BJ (cell line): ENCODE measurements at regions not wholly inside any gene's neighbourhood (a gene's known extent, or its start where the extent isn't known, plus 50 kb on each side); places are given as distances from the start of the nearest gene placed in this dataset.

Experiments used
- CTCF ChIA-PET: fragments of 350-600 bp; formaldehyde crosslinking; extraction: SDS; loops from one replicate; lab custom pipeline; 2021; ENCODE audit warnings: antibody characterized with exemption, inconsistent platforms; lab: Yijun Ruan, JAX
- POLR2A ChIA-PET: fragments of 300-600 bp; sonication (Branson Sonifier 250); formaldehyde crosslinking; extraction: SDS; loops from one replicate; lab custom pipeline; 2021; ENCODE audit warnings: antibody characterized with exemption; lab: Charles Lee
- DNase-seq: peaks from one replicate; pipeline ENCODE4 v3.0.0-alpha.2; 2011; ENCODE audit warnings: low read depth
- H3K27me3 ChIP-seq: 2 replicates; pipeline ENCODE4 v1.6.0; 2011; ENCODE audit warnings: low read length; ENCODE audit not compliant: control insufficient read depth, insufficient read depth
- H3K36me3 ChIP-seq: 2 replicates; pipeline ENCODE4 v1.5.1; 2011; ENCODE audit warnings: low read length; ENCODE audit not compliant: control insufficient read depth, insufficient read depth
- H3K4me3 ChIP-seq: 2 replicates; pipeline ENCODE4 v1.5.1; 2011; ENCODE audit warnings: low read depth, mild to moderate bottlenecking, control low read depth, low read length
- TF ChIP-seq, protein P1 (sequence below): IDR thresholded peaks from 2 replicates; pipeline ENCODE4 v1.5.1; 2011; ENCODE audit warnings: low read depth, mild to moderate bottlenecking, control low read depth, inconsistent platforms, low read length, moderate library complexity; ENCODE audit not compliant: insufficient read depth

DNA sequence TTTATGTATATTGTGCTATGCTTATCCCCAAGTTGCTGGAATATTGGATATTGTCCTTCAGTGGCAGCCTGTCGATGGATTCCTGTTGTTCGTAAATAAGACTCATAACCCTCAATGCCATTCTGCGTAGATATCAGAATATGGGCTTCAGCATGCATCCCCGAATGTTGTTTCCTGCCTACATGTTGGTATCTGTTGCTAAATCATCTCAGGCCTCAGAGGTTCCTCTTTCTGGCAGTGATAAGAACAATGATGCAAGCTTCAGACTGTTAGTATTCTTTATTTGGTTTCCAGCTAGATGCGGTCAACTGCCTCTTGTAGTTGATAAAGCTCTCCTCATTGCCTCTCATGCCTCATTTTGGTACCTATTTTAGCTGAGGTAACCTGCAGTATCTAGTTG lies 2082.6 kb downstream of the MRPL39 start:
- H3K27me3 ChIP-seq: no peaks in the 10 kb centered on the region
- TF ChIP-seq, protein P1, sequence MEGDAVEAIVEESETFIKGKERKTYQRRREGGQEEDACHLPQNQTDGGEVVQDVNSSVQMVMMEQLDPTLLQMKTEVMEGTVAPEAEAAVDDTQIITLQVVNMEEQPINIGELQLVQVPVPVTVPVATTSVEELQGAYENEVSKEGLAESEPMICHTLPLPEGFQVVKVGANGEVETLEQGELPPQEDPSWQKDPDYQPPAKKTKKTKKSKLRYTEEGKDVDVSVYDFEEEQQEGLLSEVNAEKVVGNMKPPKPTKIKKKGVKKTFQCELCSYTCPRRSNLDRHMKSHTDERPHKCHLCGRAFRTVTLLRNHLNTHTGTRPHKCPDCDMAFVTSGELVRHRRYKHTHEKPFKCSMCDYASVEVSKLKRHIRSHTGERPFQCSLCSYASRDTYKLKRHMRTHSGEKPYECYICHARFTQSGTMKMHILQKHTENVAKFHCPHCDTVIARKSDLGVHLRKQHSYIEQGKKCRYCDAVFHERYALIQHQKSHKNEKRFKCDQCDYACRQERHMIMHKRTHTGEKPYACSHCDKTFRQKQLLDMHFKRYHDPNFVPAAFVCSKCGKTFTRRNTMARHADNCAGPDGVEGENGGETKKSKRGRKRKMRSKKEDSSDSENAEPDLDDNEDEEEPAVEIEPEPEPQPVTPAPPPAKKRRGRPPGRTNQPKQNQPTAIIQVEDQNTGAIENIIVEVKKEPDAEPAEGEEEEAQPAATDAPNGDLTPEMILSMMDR: no peak
- H3K36me3 ChIP-seq: no peaks in the 10 kb centered on the region
- DNase-seq: no peak
- POLR2A ChIA-PET: no interaction called here
- H3K4me3 ChIP-seq: no peak overlapping the region
- CTCF ChIA-PET: no interaction called here

DNA sequence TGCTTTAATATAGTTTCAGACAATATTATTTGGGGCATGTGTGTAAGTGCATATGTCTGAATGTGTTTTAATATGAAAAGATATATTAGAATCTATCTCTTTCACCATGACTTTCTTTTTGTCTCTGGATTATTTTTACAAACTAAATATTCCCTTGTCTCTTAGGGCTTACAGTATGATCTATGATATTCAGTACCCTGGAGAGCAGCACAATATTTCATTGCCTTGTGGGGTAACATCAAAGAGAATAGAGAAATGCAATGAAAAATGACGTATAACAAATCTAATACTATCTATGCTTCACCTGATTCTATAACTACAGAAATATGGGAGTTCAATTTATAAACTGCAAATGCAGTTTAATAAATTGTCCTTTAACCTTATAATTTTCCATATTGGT lies 2084.5 kb downstream of the MRPL39 start:
- Histone ChIP-seq H3K27me3 (no peaks in the 10 kb centered on the region), H3K4me3 (no peak overlapping the region), H3K36me3 (no peaks in the 10 kb centered on the region)
- no peak for DNase-seq
- TF ChIP-seq, protein P1: no peak
- CTCF ChIA-PET: no interaction called here
- POLR2A ChIA-PET: no interaction called here

DNA sequence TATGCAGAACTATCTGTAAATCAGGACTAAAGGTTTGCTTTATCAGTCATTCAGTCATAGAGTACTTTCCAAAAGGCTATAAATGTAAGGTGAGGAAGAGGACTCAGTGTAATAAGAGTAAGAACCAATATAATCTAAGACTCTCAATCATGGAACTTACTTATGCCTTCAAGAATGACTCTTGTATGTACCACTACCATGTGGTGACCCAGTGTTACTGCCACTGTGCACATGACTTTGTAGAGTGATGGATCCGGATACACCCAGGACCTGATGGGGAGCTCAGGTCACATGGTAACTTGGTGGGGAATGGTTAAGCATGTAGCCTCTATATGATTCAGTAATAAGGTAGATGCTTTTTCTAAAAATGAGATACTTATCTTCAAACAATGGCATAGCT lies 2099.8 kb downstream of the MRPL39 start:
- Histone ChIP-seq H3K36me3 (no peaks in the 10 kb centered on the region), H3K4me3 (no peak overlapping the region), H3K27me3 (no peaks in the 10 kb centered on the region)
- no peak for DNase-seq
- ChIA-PET POLR2A (no interaction called here), CTCF (interaction anchor here (0.6 kb wide), 1 partner anchor 862 kb away, joined by 5 read pairs; no protein-coding TSS in a partner anchor)
- TF ChIP-seq, protein P1: no peak

DNA sequence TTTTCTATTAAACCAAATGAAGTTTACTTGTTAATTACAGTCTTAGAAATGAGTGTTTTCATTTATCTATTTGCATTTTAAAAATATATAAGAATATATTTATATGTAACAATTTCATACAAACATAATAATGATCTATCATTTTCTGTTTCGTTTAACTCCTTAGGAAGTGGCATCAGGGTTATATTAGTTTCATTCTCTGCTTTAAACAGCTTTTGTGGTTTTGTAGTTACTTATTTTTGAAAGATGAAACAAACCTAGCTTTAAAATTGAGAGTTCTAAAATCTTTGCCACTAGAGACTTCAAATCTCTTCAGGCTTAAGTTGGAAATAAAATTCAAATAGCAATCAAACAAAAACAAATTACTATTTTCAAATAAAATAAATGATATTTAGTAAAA lies 2110.6 kb downstream of the MRPL39 start:
- ChIA-PET CTCF (no interaction called here), POLR2A (no interaction called here)
- no peaks in the 10 kb centered on the region for H3K27me3 ChIP-seq
- H3K4me3 ChIP-seq: no peak overlapping the region
- TF ChIP-seq, protein P1: no peak
- no peaks in the 10 kb centered on the region for H3K36me3 ChIP-seq
- no peak for DNase-seq

DNA sequence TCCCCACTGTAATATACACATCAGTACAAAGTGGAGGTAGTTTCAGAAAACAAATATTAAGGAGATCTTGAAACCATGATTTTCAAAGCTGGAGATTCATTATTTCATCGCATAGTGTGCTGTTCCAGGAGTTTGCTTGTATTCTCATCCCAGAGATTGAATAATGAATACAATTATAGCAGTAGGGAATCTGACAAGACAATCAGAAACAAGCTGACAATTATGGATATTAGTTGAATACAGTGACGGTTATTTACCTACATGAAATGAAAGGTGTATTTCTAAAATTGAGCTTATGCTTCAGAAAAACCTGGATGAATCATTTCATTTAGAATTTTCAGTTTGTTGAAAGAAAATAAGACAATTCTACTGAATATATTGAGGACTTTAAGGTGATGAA lies 2119.0 kb downstream of the MRPL39 start:
- POLR2A ChIA-PET: no interaction called here
- CTCF ChIA-PET: no interaction called here

More for the DNA sequence above, 2119.0 kb downstream of the MRPL39 start:
- Histone ChIP-seq H3K27me3 (no peaks in the 10 kb centered on the region), H3K4me3 (no peak overlapping the region), H3K36me3 (no peaks in the 10 kb centered on the region)
- TF ChIP-seq, protein P1: no peak
- no peak for DNase-seq
